CD14-positive monocyte (primary cell): ENCODE measurements at regions not wholly inside any gene's neighbourhood (a gene's known extent, or its start where the extent isn't known, plus 50 kb on each side); places are given as distances from the start of the nearest gene placed in this dataset.
A peak's percentile ranks its signal among the peaks of the same experiment; 100 is the strongest.

Experiments used
- DNase-seq, 3 donors: peaks; one replicate each; pipeline ENCODE4 v3.0.0-alpha.2; 2011 to 2022
- H2AFZ ChIP-seq: 2 replicates; pipeline ENCODE4 v1.6.0; 2012; ENCODE audit warnings: mild to moderate bottlenecking, low read depth, low read length, inconsistent platforms; ENCODE audit not compliant: insufficient read depth, poor library complexity, severe bottlenecking
- H3K27ac ChIP-seq, 2 donors: 1 replicate in 1 of 2; 2 replicates in 1 of 2; pipeline ENCODE4 v1.5.1; 2012 to 2013; ENCODE audit warnings: low read length in 2 of 2, control low read depth in 1 of 2, inconsistent platforms in 1 of 2, low read depth in 1 of 2, mild to moderate bottlenecking in 1 of 2
- H3K27me3 ChIP-seq, 2 donors: one replicate each; pipeline versions ENCODE4 v1.6.0 to v1.6.1; 2011 to 2013; ENCODE audit warnings: low read length in 2 of 2; ENCODE audit not compliant: control insufficient read depth in 2 of 2, insufficient read depth in 2 of 2
- H3K36me3 ChIP-seq, 2 donors: replicated peaks in 1 of 2; 1 replicate in 1 of 2; 2 replicates in 1 of 2; pipeline versions ENCODE4 v1.5.1 to v1.6.1; 2012 to 2013; ENCODE audit warnings: low read length in 2 of 2, control low read depth in 1 of 2, inconsistent platforms in 1 of 2, mild to moderate bottlenecking in 1 of 2; ENCODE audit not compliant: insufficient read depth in 2 of 2, control insufficient read depth in 1 of 2
- H3K4me1 ChIP-seq, 2 donors: 1 replicate in 1 of 2; 2 replicates in 1 of 2; pipeline versions ENCODE4 v1.5.1 to v1.6.1; 2012 to 2013; ENCODE audit warnings: low read length in 2 of 2, control low read depth in 1 of 2, inconsistent platforms in 1 of 2, mild to moderate bottlenecking in 1 of 2, moderate library complexity in 1 of 2; ENCODE audit not compliant: insufficient read depth in 2 of 2, control insufficient read depth in 1 of 2
- H3K4me2 ChIP-seq: replicated peaks from 2 replicates; pipeline ENCODE3; 2012; ENCODE audit warnings: low read length, moderate library complexity, mild to moderate bottlenecking; ENCODE audit not compliant: poor library complexity, severe bottlenecking; ENCODE audit errors: extremely low read depth
- H3K4me3 ChIP-seq, 3 experiments: fragments of 200-600 bp in 1 of 3; sonication (generic) in 1 of 3; replicated peaks in 1 of 3; 1 replicate in 2 of 3; 2 replicates in 1 of 3; pipeline ENCODE4 v1.5.1; 2011 to 2013; ENCODE audit warnings: low read length in 3 of 3, mild to moderate bottlenecking in 3 of 3, control low read depth in 2 of 3, low read depth in 2 of 3, inconsistent platforms in 1 of 3, moderate library complexity in 1 of 3
- H3K79me2 ChIP-seq: 2 replicates; pipeline ENCODE4 v1.6.0; 2012; ENCODE audit warnings: mild to moderate bottlenecking, control low read depth, inconsistent platforms, low read length, moderate library complexity; ENCODE audit not compliant: insufficient read depth
- H3K9ac ChIP-seq: 2 replicates; pipeline ENCODE4 v1.6.0; 2017; ENCODE audit warnings: low read length, mild to moderate bottlenecking; ENCODE audit not compliant: insufficient read depth, poor library complexity, severe bottlenecking
- H3K9me3 ChIP-seq, 2 donors: replicated peaks in 1 of 2; 1 replicate in 1 of 2; 2 replicates in 1 of 2; pipeline versions ENCODE4 v1.5.1 to v1.6.1; 2012 to 2013; ENCODE audit warnings: low read length in 2 of 2, control low read depth in 1 of 2; ENCODE audit not compliant: control insufficient read depth in 1 of 2, insufficient read depth in 1 of 2
- H4K20me1 ChIP-seq: 2 replicates; pipeline ENCODE4 v1.6.0; 2012; ENCODE audit warnings: mild to moderate bottlenecking, low read length, control low read depth, moderate library complexity; ENCODE audit not compliant: insufficient read depth
- H3K27ac Mint-ChIP-seq, 7 donors: one replicate each; pipeline ENCODE4 v1.8.0; 2020; ENCODE audit warnings: mild to moderate bottlenecking in 7 of 7, mixed read lengths in 7 of 7, moderate library complexity in 6 of 7, inconsistent platforms in 2 of 7
- H3K27me3 Mint-ChIP-seq, 3 donors: one replicate each; pipeline ENCODE4 v1.8.0; 2021 to 2022; ENCODE audit warnings: low read depth in 3 of 3, mild to moderate bottlenecking in 3 of 3, mixed read lengths in 3 of 3, moderate library complexity in 3 of 3, inconsistent platforms in 1 of 3
- H3K36me3 Mint-ChIP-seq, 2 donors: one replicate each; pipeline ENCODE4 v1.8.0; 2020; ENCODE audit warnings: mixed read lengths in 2 of 2, inconsistent platforms in 1 of 2, mild to moderate bottlenecking in 1 of 2
- H3K4me1 Mint-ChIP-seq: one replicate; pipeline ENCODE4 v1.8.0; 2020; ENCODE audit warnings: mild to moderate bottlenecking, mixed read lengths
- H3K4me3 Mint-ChIP-seq, 2 donors: one replicate each; pipeline ENCODE4 v1.8.0; 2020; ENCODE audit warnings: mild to moderate bottlenecking in 2 of 2, mixed read lengths in 2 of 2, moderate library complexity in 1 of 2
- H3K9me3 Mint-ChIP-seq, 7 donors: one replicate each; pipeline ENCODE4 v1.8.0; 2020 to 2022; ENCODE audit warnings: mixed read lengths in 7 of 7, mild to moderate bottlenecking in 6 of 7, moderate library complexity in 6 of 7, inconsistent platforms in 2 of 7
- CTCF ChIP-seq: fragments of 200-600 bp; IDR thresholded peaks from one replicate; pipeline ENCODE4 v1.8.0; 2022; ENCODE audit warnings: antibody characterized with exemption, mild to moderate bottlenecking
- WGBS: methylation state at CpG from one replicate; pipeline ENCODE4 v1.1.5; 2013; ENCODE audit warnings: missing lambda C conversion rate; ENCODE audit not compliant: insufficient coverage; 5-methylcytosine and 5-hydroxymethylcytosine counted together
- intact Hi-C, 2 donors: fragments of 100-400 bp; cut with micrococcal nuclease; formaldehyde crosslinking; loops; one replicate each; pipeline versions ENCODE4 v1.15.0 to v1.15.1; 2023

DNA sequence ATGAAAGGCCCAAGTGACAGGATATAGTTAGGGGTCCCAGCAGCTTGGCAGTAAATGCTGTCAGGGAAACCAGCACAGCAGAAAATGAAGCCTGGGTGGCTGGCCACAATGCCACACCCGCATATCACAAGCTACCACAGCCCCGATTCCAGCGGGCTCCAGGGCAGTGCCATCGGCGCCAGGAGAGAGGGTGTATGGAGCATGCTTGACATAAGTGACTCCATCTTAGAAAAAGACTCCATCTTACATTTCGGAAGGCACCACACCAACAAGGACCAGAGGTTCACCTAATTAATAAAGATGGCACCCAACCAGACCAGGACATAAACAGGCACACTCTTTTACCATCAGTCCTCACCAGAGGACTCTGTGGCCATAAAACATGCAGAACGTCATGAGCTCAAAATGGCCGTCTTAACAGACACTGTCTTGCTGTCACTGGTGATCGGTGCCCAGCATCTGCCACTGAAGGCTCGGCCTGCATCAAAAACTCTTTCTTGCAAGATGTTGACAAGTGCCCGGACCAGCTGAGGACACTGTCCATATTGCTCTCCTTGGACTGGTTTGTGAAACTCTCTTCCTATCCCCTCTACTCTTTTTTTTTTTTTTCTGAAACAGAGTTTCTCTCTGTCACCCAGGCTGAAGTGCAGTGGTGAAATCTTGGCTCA, 67.4 kb upstream of the SPIN1 start:
- Histone ChIP-seq H4K20me1 (no peaks in the 10 kb centered on the region), H2AFZ (no peak overlapping the region), H3K4me2 (no peak overlapping the region), H3K36me3 (no peaks in the 10 kb centered on the region), H3K9ac (no peak overlapping the region), H3K4me3 (no peak overlapping the region), H3K27me3 (no peaks in the 10 kb centered on the region), H3K4me1 (peaks cover 17 to 23% of the 10 kb centered on the region in 2 donors), H3K79me2 (no peaks in the 10 kb centered on the region), H3K9me3 (no peaks in the 10 kb centered on the region), H3K27ac (no peak overlapping the region)
- H3K36me3 Mint-ChIP-seq = no peaks in the 10 kb centered on the region
- peaks cover 52% of the 10 kb centered on the region for H3K4me1 Mint-ChIP-seq
- WGBS = 96% methylated on average over 6 of the region's 11 CpGs
- H3K27me3 Mint-ChIP-seq = peaks cover 0 to 1% (median 0%) of the 10 kb centered on the region in 3 donors
- intact Hi-C loops = no loop called here
- TF ChIP-seq CTCF = no peak
- H3K9me3 Mint-ChIP-seq = peaks cover 0 to 7% (median 0%) of the 10 kb centered on the region in 7 donors
- no peak for DNase-seq
- no peak overlapping the region for H3K27ac Mint-ChIP-seq
- no peak overlapping the region for H3K4me3 Mint-ChIP-seq

DNA sequence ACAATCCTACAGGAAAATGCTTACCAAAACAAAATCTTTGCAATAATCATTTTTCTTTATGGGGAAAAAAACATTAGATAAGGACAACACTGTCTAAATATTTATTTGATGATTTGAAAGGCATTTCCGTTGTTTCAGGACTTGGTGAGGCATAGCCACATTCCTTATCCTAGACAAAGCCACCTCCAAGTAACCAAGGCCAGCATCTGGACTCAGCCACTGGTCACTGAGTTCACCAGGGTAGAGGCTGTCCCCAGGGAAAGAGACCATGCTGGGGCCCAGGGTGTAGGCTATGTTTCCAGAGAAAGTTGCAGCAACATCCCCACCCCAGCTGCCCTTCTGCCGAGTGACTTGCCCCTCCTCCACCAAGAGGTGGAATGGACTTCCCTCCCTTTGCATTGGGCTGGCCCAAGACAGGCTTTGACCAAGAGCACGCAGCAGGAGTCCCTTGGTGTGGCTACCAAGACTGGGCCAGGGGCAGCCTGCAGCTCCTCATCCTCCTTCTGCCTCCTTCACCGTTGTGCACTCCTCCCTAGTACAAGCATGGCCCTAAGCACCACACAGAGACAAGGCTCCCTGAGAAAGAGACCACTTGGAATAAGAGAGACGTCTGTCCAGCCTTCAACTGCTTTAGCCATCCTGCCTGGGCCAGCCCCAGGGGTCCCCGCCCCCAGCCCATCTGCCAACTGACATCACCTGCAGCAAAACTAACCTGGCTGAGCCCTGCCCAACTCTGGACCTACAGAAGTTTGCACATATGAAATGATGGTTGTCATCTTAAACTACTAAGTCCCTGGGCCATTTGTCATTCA, 68.1 kb upstream of the SPIN1 start:
- no peak overlapping the region for H3K4me2 ChIP-seq
- intact Hi-C loops = no loop called here
- no peaks in the 10 kb centered on the region for H4K20me1 ChIP-seq
- WGBS = 69% methylated on average over 5 of the region's 6 CpGs
- H3K9me3 Mint-ChIP-seq = peaks cover 0 to 10% (median 0%) of the 10 kb centered on the region in 7 donors
- no peak for TF ChIP-seq CTCF
- peaks cover 17 to 23% of the 10 kb centered on the region in 2 donors for H3K4me1 ChIP-seq
- peaks cover 0 to 1% (median 0%) of the 10 kb centered on the region in 3 donors for H3K27me3 Mint-ChIP-seq
- no peak overlapping the region for H3K4me3 ChIP-seq
- H3K9me3 ChIP-seq = no peaks in the 10 kb centered on the region
- DNase-seq = no peak
- no peak overlapping the region for H3K27ac ChIP-seq
- peaks cover 51% of the 10 kb centered on the region for H3K4me1 Mint-ChIP-seq
- no peak overlapping the region for H3K9ac ChIP-seq
- H2AFZ ChIP-seq = no peak overlapping the region
- H3K27me3 ChIP-seq = no peaks in the 10 kb centered on the region
- H3K4me3 Mint-ChIP-seq = no peak overlapping the region
- H3K36me3 ChIP-seq = no peaks in the 10 kb centered on the region
- H3K79me2 ChIP-seq = no peaks in the 10 kb centered on the region
- H3K27ac Mint-ChIP-seq = peak overlapping the region in 1 of 7 donors; percentile 14
- no peaks in the 10 kb centered on the region for H3K36me3 Mint-ChIP-seq
